Ishikawa (cell line): ENCODE measurements at regions not wholly inside any gene's neighbourhood (a gene's known extent, or its start where the extent isn't known, plus 50 kb on each side); places are given as distances from the start of the nearest gene placed in this dataset.

ENCODE experiments used
- FOXM1 ChIP-seq: IDR thresholded peaks from 2 replicates; pipeline ENCODE4 v1.6.1; 2012; ENCODE audit warnings: low read depth, borderline replicate concordance
- NFIC ChIP-seq: IDR thresholded peaks from 2 replicates; pipeline ENCODE4 v1.6.1; 2012
- REST ChIP-seq: IDR thresholded peaks from 2 replicates; pipeline ENCODE4 v1.6.1; 2012; ENCODE audit warnings: low read depth, mild to moderate bottlenecking
- USF1 ChIP-seq: IDR thresholded peaks from 2 replicates; pipeline ENCODE4 v1.6.1; 2012
- YY1 ChIP-seq: IDR thresholded peaks from 2 replicates; pipeline ENCODE4 v1.6.1; 2012; ENCODE audit warnings: low read depth
- ZBTB7A ChIP-seq: IDR thresholded peaks from 2 replicates; pipeline ENCODE4 v1.6.1; 2012; ENCODE audit warnings: low read depth
- TF ChIP-seq, protein P1 (sequence below): IDR thresholded peaks from 2 replicates; pipeline ENCODE4 v1.6.1; 2012

DNA sequence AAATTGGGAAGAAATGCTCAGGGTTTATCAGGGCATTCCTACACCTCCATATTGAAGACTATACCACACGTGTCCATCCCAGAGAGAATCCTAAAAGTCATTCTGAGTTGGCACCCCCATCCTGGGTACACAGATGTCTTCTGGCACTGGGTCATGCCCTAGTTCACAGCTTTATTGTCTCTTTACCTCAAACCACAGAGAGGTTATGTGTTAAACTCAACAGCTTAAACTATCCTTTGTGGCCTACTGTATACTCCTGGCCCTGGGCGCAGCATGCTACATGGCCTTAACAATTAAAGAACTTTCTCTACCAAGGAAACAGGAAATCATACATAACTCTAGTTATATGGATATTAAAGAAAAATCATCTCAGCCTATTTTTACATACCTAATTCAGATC, 115.6 kb upstream of the SEM1 start:
- TF ChIP-seq, protein P1, sequence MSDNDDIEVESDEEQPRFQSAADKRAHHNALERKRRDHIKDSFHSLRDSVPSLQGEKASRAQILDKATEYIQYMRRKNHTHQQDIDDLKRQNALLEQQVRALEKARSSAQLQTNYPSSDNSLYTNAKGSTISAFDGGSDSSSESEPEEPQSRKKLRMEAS = no peak
- TF ChIP-seq FOXM1 (no peak), YY1 (no peak), NFIC (no peak), REST (no peak), ZBTB7A (no peak), USF1 (no peak)
